Endothelial cell of umbilical vein (primary cell): ENCODE measurements at regions not wholly inside any gene's neighbourhood (a gene's known extent, or its start where the extent isn't known, plus 50 kb on each side); places are given as distances from the start of the nearest gene placed in this dataset.
A peak's percentile ranks its signal among the peaks of the same experiment; 100 is the strongest.

ENCODE experiments used
- BruUV-seq: library from RNA; stranded (reverse); fragments of 400-500 nt; replicated peaks from 2 replicates; lab custom pipeline; 2021; lab: Mats Ljungman, UMichigan
- CTCF ChIA-PET: fragments of 300-600, 350-600 bp; sonication (Branson Sonifier 250); formaldehyde crosslinking; loops from one replicate; lab custom pipeline; 2021; ENCODE audit warnings: antibody characterized with exemption, inconsistent platforms; lab: Charles Lee
- POLR2A ChIA-PET: fragments of 300-600, 350-600 bp; sonication (Branson Sonifier 250); formaldehyde crosslinking; loops from one replicate; lab custom pipeline; 2021; ENCODE audit warnings: antibody characterized with exemption, inconsistent platforms; lab: Charles Lee
- DNase-seq: peaks from one replicate; pipeline ENCODE4 v3.0.0-alpha.2; 2011; ENCODE audit warnings: low read depth, low spot score
- FAIRE-seq: peaks from 2 replicates; lab custom pipeline; 2011; peaks lifted over from hg19 to GRCh38; lab: Jason Lieb, UNC
- H2AFZ ChIP-seq: 2 replicates; pipeline ENCODE4 v1.6.0; 2012; ENCODE audit warnings: low read depth, low read length, control low read depth, inconsistent platforms
- H3K27ac ChIP-seq: 2 replicates; pipeline ENCODE4 v1.5.1; 2011; ENCODE audit warnings: low read depth, mild to moderate bottlenecking, control low read depth, low read length, moderate library complexity; ENCODE audit not compliant: insufficient read depth
- H3K27me3 ChIP-seq, 2 experiments: 2 replicates each; pipeline versions ENCODE4 v1.6.0 to v1.6.1; 2011; ENCODE audit warnings: low read length in 2 of 2, mixed read lengths in 1 of 2; ENCODE audit not compliant: control insufficient read depth in 2 of 2, insufficient read depth in 2 of 2
- H3K36me3 ChIP-seq, 2 experiments: 2 replicates in 1 of 2; 3 replicates in 1 of 2; pipeline ENCODE4 v1.5.1; 2011; ENCODE audit warnings: low read length in 2 of 2, mild to moderate bottlenecking in 1 of 2, moderate library complexity in 1 of 2; ENCODE audit not compliant: control insufficient read depth in 2 of 2, insufficient read depth in 2 of 2; ENCODE audit errors: extremely low read depth in 1 of 2
- H3K4me1 ChIP-seq: 3 replicates; pipeline ENCODE4 v1.5.1; 2011; ENCODE audit warnings: mild to moderate bottlenecking, low read length; ENCODE audit not compliant: control insufficient read depth, insufficient read depth; ENCODE audit errors: extremely low read depth
- H3K4me2 ChIP-seq: 2 replicates; pipeline ENCODE4 v1.6.1; 2011; ENCODE audit warnings: low read length, control low read depth, mixed read lengths; ENCODE audit not compliant: insufficient read depth
- H3K4me3 ChIP-seq, 3 experiments: fragments of 200-600 bp in 1 of 3; sonication (generic), shearing (Covaris generic) in 1 of 3; replicated peaks in 1 of 3; 2 replicates each; pipeline ENCODE4 v1.5.1; 2011 to 2016; ENCODE audit warnings: control low read depth in 3 of 3, low read length in 3 of 3, mild to moderate bottlenecking in 2 of 3, inconsistent platforms in 1 of 3, low read depth in 1 of 3, moderate library complexity in 1 of 3; ENCODE audit not compliant: insufficient read depth in 1 of 3
- H3K79me2 ChIP-seq: 2 replicates; pipeline ENCODE4 v1.6.0; 2012; ENCODE audit warnings: low read length, inconsistent platforms; ENCODE audit not compliant: control insufficient read depth, insufficient read depth
- H3K9ac ChIP-seq: replicated peaks from 2 replicates; pipeline ENCODE3; 2011; ENCODE audit warnings: low read length, control low read depth; ENCODE audit not compliant: insufficient read depth; ENCODE audit errors: extremely low read depth
- H3K9me1 ChIP-seq: replicated peaks from 3 replicates; pipeline ENCODE4 v1.6.0; 2011; ENCODE audit warnings: mild to moderate bottlenecking, low read length; ENCODE audit not compliant: control insufficient read depth, insufficient read depth; ENCODE audit errors: extremely low read depth
- H3K9me3 ChIP-seq: replicated peaks from 2 replicates; pipeline ENCODE4 v1.5.1; 2012; ENCODE audit warnings: low read length, inconsistent platforms; ENCODE audit not compliant: control insufficient read depth, insufficient read depth
- H4K20me1 ChIP-seq: replicated peaks from 2 replicates; pipeline ENCODE3; 2011; ENCODE audit warnings: mild to moderate bottlenecking, low read length; ENCODE audit not compliant: control insufficient read depth, insufficient read depth; ENCODE audit errors: extremely low read depth
- EZH2 ChIP-seq: IDR thresholded peaks from 2 replicates; pipeline ENCODE4 v1.6.1; 2012; ENCODE audit warnings: borderline replicate concordance, low read depth, mild to moderate bottlenecking, moderate library complexity, low read length, inconsistent platforms; ENCODE audit not compliant: severe bottlenecking
- FOS ChIP-seq: IDR thresholded peaks from 2 replicates; pipeline ENCODE4 v1.6.1; 2011; ENCODE audit warnings: mild to moderate bottlenecking, low read length, moderate library complexity, borderline replicate concordance; ENCODE audit not compliant: insufficient read depth
- GATA2 ChIP-seq: IDR thresholded peaks from 2 replicates; pipeline ENCODE4 v1.7.0; 2011; ENCODE audit warnings: low read depth, mild to moderate bottlenecking, moderate library complexity, mixed read lengths, low read length; ENCODE audit not compliant: insufficient read length, insufficient read depth
- JUN ChIP-seq: IDR thresholded peaks from 2 replicates; pipeline ENCODE4 v1.6.1; 2011; ENCODE audit warnings: borderline replicate concordance, low read depth; ENCODE audit not compliant: insufficient read length, insufficient read depth
- MYC ChIP-seq: IDR thresholded peaks from one replicate; pipeline ENCODE4 v1.6.1; 2011; ENCODE audit warnings: mild to moderate bottlenecking, low read depth, low read length
- POLR2A ChIP-seq: IDR thresholded peaks from 2 replicates; pipeline ENCODE4 v1.6.1; 2012; ENCODE audit warnings: low read depth, mild to moderate bottlenecking, control low read depth, low read length
- POLR2AphosphoS5 ChIP-seq: IDR thresholded peaks from 2 replicates; pipeline ENCODE4 v1.6.1; 2012; ENCODE audit warnings: low read depth, mild to moderate bottlenecking, control low read depth, low read length, moderate library complexity; ENCODE audit not compliant: insufficient read depth
- dilution Hi-C: fragments of 300-500 bp; cut with MboI; formaldehyde crosslinking; loops from one replicate; pipeline ENCODE4 v1.15.0; 2019; ENCODE audit warnings: low sequenced_read_pairs; ENCODE audit not compliant: extremely low pct_ligation_motif_present
- intact Hi-C: fragments of 100-400 bp; cut with micrococcal nuclease; formaldehyde crosslinking; loops from one replicate; pipeline ENCODE4 v1.10.0; 2022
- TF ChIP-seq, protein P1 (sequence below), 2 donors: IDR thresholded peaks; 1 replicate in 1 of 2; 2 replicates in 1 of 2; pipeline ENCODE4 v1.5.1; 2011; ENCODE audit warnings: low read length in 2 of 2, mild to moderate bottlenecking in 2 of 2, moderate library complexity in 2 of 2, control low read depth in 1 of 2, inconsistent platforms in 1 of 2, low read depth in 1 of 2; ENCODE audit not compliant: insufficient read depth in 1 of 2; ENCODE audit errors: extremely low read depth in 1 of 2
- TF ChIP-seq, protein P2 (sequence below): IDR thresholded peaks from 2 replicates; pipeline ENCODE4 v1.6.1; 2011; ENCODE audit not compliant: insufficient read depth, insufficient read length

DNA sequence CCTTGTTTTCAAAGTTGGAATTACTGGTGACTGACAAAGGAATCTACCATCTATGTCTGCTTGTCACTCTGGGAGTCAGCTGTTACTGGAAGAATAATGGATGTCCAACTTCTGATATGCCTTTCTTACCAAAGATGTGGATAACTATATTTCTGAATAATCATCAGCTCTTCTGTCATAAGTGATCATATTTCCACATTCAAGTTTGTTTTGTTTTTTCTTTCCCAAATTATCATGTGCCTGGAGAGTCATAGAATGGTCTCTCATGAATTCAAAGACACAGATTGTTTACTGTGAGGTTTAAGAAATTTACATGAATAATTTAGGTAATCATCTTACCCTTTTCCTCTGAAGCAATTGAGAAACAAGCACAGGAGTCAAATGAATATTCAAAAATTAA, 986.7 kb upstream of the CDH2 start:
- no peaks in the 10 kb centered on the region for H4K20me1 ChIP-seq
- H3K4me2 ChIP-seq, result peak overlapping the region; percentile 28
- intact Hi-C loops, result loop anchor here (10.0 kb wide), 3 partner anchors 199 to 399 kb away; no protein-coding TSS in a partner anchor
- H3K79me2 ChIP-seq, result peaks cover 3% of the 10 kb centered on the region
- no peak overlapping the region for H2AFZ ChIP-seq
- FAIRE-seq, result no peak
- peaks cover 53% of the 10 kb centered on the region for H3K4me1 ChIP-seq
- no peaks in the 10 kb centered on the region for H3K27me3 ChIP-seq
- no peaks in the 10 kb centered on the region for H3K36me3 ChIP-seq
- TF ChIP-seq, protein P1, sequence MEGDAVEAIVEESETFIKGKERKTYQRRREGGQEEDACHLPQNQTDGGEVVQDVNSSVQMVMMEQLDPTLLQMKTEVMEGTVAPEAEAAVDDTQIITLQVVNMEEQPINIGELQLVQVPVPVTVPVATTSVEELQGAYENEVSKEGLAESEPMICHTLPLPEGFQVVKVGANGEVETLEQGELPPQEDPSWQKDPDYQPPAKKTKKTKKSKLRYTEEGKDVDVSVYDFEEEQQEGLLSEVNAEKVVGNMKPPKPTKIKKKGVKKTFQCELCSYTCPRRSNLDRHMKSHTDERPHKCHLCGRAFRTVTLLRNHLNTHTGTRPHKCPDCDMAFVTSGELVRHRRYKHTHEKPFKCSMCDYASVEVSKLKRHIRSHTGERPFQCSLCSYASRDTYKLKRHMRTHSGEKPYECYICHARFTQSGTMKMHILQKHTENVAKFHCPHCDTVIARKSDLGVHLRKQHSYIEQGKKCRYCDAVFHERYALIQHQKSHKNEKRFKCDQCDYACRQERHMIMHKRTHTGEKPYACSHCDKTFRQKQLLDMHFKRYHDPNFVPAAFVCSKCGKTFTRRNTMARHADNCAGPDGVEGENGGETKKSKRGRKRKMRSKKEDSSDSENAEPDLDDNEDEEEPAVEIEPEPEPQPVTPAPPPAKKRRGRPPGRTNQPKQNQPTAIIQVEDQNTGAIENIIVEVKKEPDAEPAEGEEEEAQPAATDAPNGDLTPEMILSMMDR (IDR thresholded peaks at IDR 0.05; ENCODE audit: extremely low read depth in 1 of 2, insufficient read depth in 1 of 2, low read depth in 1 of 2, low read length in 2 of 2), result no peak
- TF ChIP-seq POLR2A, result no peak
- TF ChIP-seq, protein P2, sequence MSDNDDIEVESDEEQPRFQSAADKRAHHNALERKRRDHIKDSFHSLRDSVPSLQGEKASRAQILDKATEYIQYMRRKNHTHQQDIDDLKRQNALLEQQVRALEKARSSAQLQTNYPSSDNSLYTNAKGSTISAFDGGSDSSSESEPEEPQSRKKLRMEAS, result no peak
- TF ChIP-seq POLR2AphosphoS5, result no peak
- no peak for TF ChIP-seq MYC
- no peak for TF ChIP-seq JUN
- TF ChIP-seq EZH2, result no peak
- TF ChIP-seq GATA2, result no peak
- no peak for TF ChIP-seq FOS
- dilution Hi-C loops, result no loop called here
- BruUV-seq, result TSS peak; percentile 65
- H3K9me1 ChIP-seq, result no peaks in the 10 kb centered on the region
- no peaks in the 10 kb centered on the region for H3K9me3 ChIP-seq
- ChIA-PET POLR2A (no interaction called here), CTCF (no interaction called here)
- no peak for DNase-seq
- H3K9ac ChIP-seq, result peak overlapping the region; percentile 79
- H3K4me3 ChIP-seq, result peak overlapping the region in 1 of 3 experiments; percentile 27
- H3K27ac ChIP-seq, result peak overlapping the region; percentile 100
